Activated B cell treated with CpG ODN at 0.5 μM for 24 hours (primary cell): ENCODE measurements at regions not wholly inside any gene's neighbourhood (a gene's known extent, or its start where the extent isn't known, plus 50 kb on each side); places are given as distances from the start of the nearest gene placed in this dataset.

Experiments
- ATAC-seq: fragments of 200-7000 bp; cut with Tn5 transposase; one replicate; pipeline ENCODE4 v1.10.0; 2021; ENCODE audit warnings: low read depth, mild to moderate bottlenecking, moderate library complexity
- CTCF ChIA-PET: fragments of 350-600 bp; sonication (Branson Sonifier 250); formaldehyde crosslinking; loops from one replicate; lab custom pipeline; 2021; ENCODE audit warnings: antibody characterized with exemption; lab: Charles Lee
- POLR2A ChIA-PET: fragments of 350-600 bp; sonication (Branson Sonifier 250); formaldehyde crosslinking; loops from one replicate; lab custom pipeline; 2021; ENCODE audit warnings: antibody characterized with exemption; lab: Charles Lee
- DNase-seq: peaks from one replicate; pipeline ENCODE4 v3.0.0; 2022
- H3K27ac Mint-ChIP-seq: one replicate; pipeline ENCODE4 v1.8.0; 2020; ENCODE audit warnings: mixed read lengths
- H3K27me3 Mint-ChIP-seq: one replicate; pipeline ENCODE4 v1.8.0; 2021; ENCODE audit warnings: mixed read lengths
- H3K36me3 Mint-ChIP-seq: one replicate; pipeline ENCODE4 v1.8.0; 2021; ENCODE audit warnings: low read depth, mixed read lengths
- H3K4me1 Mint-ChIP-seq: one replicate; pipeline ENCODE4 v1.8.0; 2021; ENCODE audit warnings: mixed read lengths
- H3K4me3 Mint-ChIP-seq: one replicate; pipeline ENCODE4 v1.8.0; 2020; ENCODE audit warnings: mild to moderate bottlenecking, mixed read lengths
- H3K9me3 Mint-ChIP-seq: one replicate; pipeline ENCODE4 v1.8.0; 2020; ENCODE audit warnings: mixed read lengths
- intact Hi-C: fragments of 100-400 bp; cut with micrococcal nuclease; formaldehyde crosslinking; loops from one replicate; pipeline ENCODE4 v1.15.1; 2024
- TF ChIP-seq, protein P1 (sequence below): fragments of 200-600 bp; IDR thresholded peaks from one replicate; pipeline ENCODE4 v1.8.0; 2022; ENCODE audit warnings: antibody characterized with exemption, mild to moderate bottlenecking

DNA sequence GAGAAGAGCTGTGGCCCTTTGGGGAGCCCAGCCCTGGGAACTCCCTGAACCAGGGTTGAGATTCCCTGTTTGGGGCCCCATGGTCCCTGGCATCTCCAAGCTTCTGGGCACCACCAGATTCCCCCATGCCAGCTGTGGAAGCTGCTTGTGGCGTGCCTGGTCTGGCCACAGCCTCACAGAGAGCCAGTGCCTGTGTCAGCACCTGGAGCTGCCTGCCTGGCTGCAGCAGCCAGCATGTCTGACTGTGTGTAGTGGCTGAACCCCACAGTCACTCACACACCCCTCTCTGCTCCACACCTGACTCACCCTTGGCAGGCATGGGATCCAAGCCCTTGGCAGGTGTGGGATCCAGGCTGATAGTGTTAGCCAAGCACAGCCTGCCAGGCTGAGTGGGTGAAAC is 97.2 kb upstream of the GALNTL6 start:
- ATAC-seq, result no peak
- POLR2A ChIA-PET, result no interaction called here
- Mint-ChIP-seq H3K4me1 (no peaks in the 10 kb centered on the region), H3K9me3 (peaks cover 5% of the 10 kb centered on the region), H3K4me3 (no peak overlapping the region), H3K36me3 (no peaks in the 10 kb centered on the region), H3K27ac (no peak overlapping the region), H3K27me3 (no peaks in the 10 kb centered on the region)
- no peak for DNase-seq
- CTCF ChIA-PET, result no interaction called here
- intact Hi-C loops, result no loop called here
- TF ChIP-seq, protein P1, sequence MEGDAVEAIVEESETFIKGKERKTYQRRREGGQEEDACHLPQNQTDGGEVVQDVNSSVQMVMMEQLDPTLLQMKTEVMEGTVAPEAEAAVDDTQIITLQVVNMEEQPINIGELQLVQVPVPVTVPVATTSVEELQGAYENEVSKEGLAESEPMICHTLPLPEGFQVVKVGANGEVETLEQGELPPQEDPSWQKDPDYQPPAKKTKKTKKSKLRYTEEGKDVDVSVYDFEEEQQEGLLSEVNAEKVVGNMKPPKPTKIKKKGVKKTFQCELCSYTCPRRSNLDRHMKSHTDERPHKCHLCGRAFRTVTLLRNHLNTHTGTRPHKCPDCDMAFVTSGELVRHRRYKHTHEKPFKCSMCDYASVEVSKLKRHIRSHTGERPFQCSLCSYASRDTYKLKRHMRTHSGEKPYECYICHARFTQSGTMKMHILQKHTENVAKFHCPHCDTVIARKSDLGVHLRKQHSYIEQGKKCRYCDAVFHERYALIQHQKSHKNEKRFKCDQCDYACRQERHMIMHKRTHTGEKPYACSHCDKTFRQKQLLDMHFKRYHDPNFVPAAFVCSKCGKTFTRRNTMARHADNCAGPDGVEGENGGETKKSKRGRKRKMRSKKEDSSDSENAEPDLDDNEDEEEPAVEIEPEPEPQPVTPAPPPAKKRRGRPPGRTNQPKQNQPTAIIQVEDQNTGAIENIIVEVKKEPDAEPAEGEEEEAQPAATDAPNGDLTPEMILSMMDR, result no peak

DNA sequence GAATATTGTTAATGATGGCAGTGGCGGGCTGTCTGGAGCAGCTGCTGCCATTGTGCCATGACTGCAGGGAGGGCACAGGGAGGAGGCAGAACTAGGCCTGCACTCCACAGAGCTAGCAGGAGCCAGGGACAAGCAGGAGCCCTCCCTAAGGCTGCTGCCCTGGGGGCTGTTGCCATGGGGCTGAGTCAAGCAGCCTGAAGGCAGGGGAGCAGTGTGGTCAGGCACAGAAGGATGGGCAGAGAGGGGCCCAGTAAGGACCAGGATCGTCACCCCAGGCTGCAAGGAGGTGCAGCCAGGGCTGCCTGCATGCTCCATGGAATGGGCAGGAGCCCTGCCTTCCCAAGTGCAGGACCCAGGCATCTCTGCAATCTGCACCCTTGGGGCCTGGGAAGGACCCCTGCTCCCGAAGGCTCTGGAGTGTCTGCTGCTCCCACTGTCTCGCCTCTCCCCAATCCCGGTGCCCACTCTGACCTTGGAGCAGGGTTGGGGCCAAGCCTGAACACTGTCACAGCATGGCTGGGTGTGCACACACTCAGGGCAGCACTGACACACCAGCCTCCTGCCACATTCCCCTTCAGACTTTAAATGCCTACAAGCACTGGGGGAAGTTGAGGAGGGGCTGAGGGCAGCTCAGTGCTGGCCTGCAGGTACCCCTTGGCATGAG is 98.3 kb upstream of the GALNTL6 start:
- H3K4me1 Mint-ChIP-seq, result no peaks in the 10 kb centered on the region
- ChIA-PET POLR2A (no interaction called here), CTCF (no interaction called here)
- no peaks in the 10 kb centered on the region for H3K36me3 Mint-ChIP-seq
- H3K9me3 Mint-ChIP-seq, result peaks cover 5% of the 10 kb centered on the region
- intact Hi-C loops, result no loop called here
- TF ChIP-seq, protein P1, result no peak
- DNase-seq (no peak), ATAC-seq (no peak)
- no peak overlapping the region for H3K27ac Mint-ChIP-seq
- H3K4me3 Mint-ChIP-seq, result no peak overlapping the region
- no peaks in the 10 kb centered on the region for H3K27me3 Mint-ChIP-seq

GRCh38 chr4:171710743-171711142 is 102.5 kb upstream of the GALNTL6 start:
- TF ChIP-seq, protein P1, result no peak
- H3K36me3 Mint-ChIP-seq, result no peaks in the 10 kb centered on the region
- H3K27me3 Mint-ChIP-seq, result peaks cover 2% of the 10 kb centered on the region

GRCh38 chr4:171676555-171677215 is 136.5 kb upstream of the GALNTL6 start:
- Mint-ChIP-seq H3K36me3 (no peaks in the 10 kb centered on the region), H3K27ac (peak overlapping the region; percentile 22), H3K27me3 (no peaks in the 10 kb centered on the region), H3K9me3 (no peaks in the 10 kb centered on the region), H3K4me1 (peaks cover 29% of the 10 kb centered on the region), H3K4me3 (peak overlapping the region; percentile 52)
- DNase-seq, result no peak
- POLR2A ChIA-PET, result no interaction called here
- TF ChIP-seq, protein P1, result no peak
- CTCF ChIA-PET, result no interaction called here
- peak; percentile 99 for ATAC-seq
- intact Hi-C loops, result loop anchor here (2.0 kb wide), 1 partner anchor 30 kb away; no protein-coding TSS in a partner anchor

More at GRCh38 chr4:171710743-171711142, 102.5 kb upstream of the GALNTL6 start:
- intact Hi-C loops, result no loop called here
- peaks cover 3% of the 10 kb centered on the region for H3K9me3 Mint-ChIP-seq
- no peak overlapping the region for H3K27ac Mint-ChIP-seq
- POLR2A ChIA-PET, result no interaction called here
- H3K4me1 Mint-ChIP-seq, result no peaks in the 10 kb centered on the region
- ATAC-seq, result no peak
- DNase-seq, result no peak
- CTCF ChIA-PET, result no interaction called here
- no peak overlapping the region for H3K4me3 Mint-ChIP-seq

DNA sequence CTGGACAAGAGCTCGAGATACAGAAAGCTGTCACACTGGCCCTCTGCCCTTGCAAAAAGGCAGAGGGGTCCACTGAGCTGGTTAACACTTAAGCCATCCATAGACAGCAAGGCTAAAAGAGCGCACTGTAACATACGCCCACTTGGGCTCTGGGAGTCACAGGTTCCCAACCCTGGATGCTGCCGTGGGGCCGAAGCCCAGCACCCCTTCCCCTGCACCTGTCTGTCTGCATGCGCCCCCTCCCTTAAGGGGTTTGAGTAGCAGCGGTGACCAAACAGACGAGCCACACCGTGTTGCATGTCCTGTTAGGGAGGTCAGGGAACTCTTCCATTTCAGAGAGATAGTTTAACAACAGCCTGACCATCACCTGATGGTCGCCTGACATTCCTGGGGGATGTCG is 138.4 kb upstream of the GALNTL6 start:
- CTCF ChIA-PET, result no interaction called here
- Mint-ChIP-seq H3K27me3 (no peaks in the 10 kb centered on the region), H3K27ac (no peak overlapping the region), H3K4me3 (no peak overlapping the region), H3K9me3 (no peaks in the 10 kb centered on the region), H3K36me3 (no peaks in the 10 kb centered on the region), H3K4me1 (peaks cover 24% of the 10 kb centered on the region)
- DNase-seq, result no peak
- POLR2A ChIA-PET, result no interaction called here
- no peak for ATAC-seq
- TF ChIP-seq, protein P1, result no peak
- intact Hi-C loops, result no loop called here
